Thymus (tissue), 11 donors: ENCODE measurements at regions not wholly inside any gene's neighbourhood (a gene's known extent, or its start where the extent isn't known, plus 50 kb on each side); places are given as distances from the start of the nearest gene placed in this dataset.
A peak's percentile ranks its signal among the peaks of the same experiment; 100 is the strongest.
"Not testable (repeated sequence)": the region's sequence is repeated elsewhere in the genome, so short reads cannot be mapped to it uniquely, and the experiment has no call there.

ENCODE experiments used
- DNase-seq, 9 donors: peaks; one replicate each; pipeline ENCODE4 v3.0.0-alpha.2; 2013; ENCODE audit warnings: low spot score in 9 of 9, low read depth in 6 of 9, missing footprints in 1 of 9
- H3K27ac ChIP-seq, 2 donors: one replicate each; pipeline ENCODE4 v1.5.1; 2013; ENCODE audit warnings: control low read depth in 1 of 2, low read depth in 1 of 2, low read length in 1 of 2, mild to moderate bottlenecking in 1 of 2, moderate library complexity in 1 of 2
- H3K27me3 ChIP-seq, 2 donors: one replicate each; pipeline ENCODE4 v1.5.1; 2013; ENCODE audit warnings: low read length in 1 of 2; ENCODE audit not compliant: control insufficient read depth in 2 of 2, insufficient read depth in 1 of 2
- H3K36me3 ChIP-seq, 2 donors: one replicate each; pipeline ENCODE4 v1.5.1; 2013; ENCODE audit warnings: low read length in 1 of 2, mild to moderate bottlenecking in 1 of 2, moderate library complexity in 1 of 2; ENCODE audit not compliant: control insufficient read depth in 2 of 2, insufficient read depth in 2 of 2
- H3K4me1 ChIP-seq, 2 donors: one replicate each; pipeline ENCODE4 v1.5.1; 2013; ENCODE audit warnings: low read length in 2 of 2; ENCODE audit not compliant: control insufficient read depth in 2 of 2, insufficient read depth in 2 of 2
- H3K4me3 ChIP-seq, 2 donors: one replicate each; pipeline ENCODE4 v1.5.1; 2013; ENCODE audit warnings: low read length in 2 of 2, control low read depth in 1 of 2, mild to moderate bottlenecking in 1 of 2
- H3K9me3 ChIP-seq, 2 donors: one replicate each; pipeline ENCODE4 v1.5.1; 2013; ENCODE audit warnings: low read length in 1 of 2, mild to moderate bottlenecking in 1 of 2; ENCODE audit not compliant: control insufficient read depth in 2 of 2, insufficient read depth in 1 of 2
- WGBS: extraction: QIAGEN DNeasy Blood & Tissue Kit; methylation state at CpG from one replicate; pipeline ENCODE4 v1.1.7; 2013; 5-methylcytosine and 5-hydroxymethylcytosine counted together
- donor health status: healthy.

DNA sequence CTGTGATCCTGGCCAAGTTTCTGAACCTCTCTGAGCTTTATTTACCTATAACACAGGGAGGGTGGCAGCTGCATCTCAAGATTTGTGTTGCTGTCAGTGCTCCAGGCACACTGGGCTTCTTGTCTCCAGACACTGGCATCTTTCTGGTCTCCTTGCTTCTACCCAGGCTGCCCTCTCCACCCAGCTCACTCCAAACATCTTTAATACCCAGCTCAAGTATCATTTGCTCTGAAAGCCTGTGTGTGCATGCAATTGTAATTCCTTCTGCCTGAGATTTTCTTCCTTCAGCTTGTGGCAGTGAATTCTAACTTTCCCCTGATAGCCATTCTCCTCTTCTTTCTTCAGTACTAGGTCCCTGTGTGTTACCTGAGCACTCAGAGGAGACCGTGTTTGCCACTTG, 50.7 kb upstream of the USP7 start:
- DNase-seq = no peak
- WGBS = 100% methylated on average over 1 of the region's 1 CpG

GRCh38 chr16:9015489-9015888, 51.8 kb upstream of the USP7 start:
- H3K27ac ChIP-seq = no peak overlapping the region
- H3K36me3 ChIP-seq = no peaks in the 10 kb centered on the region
- WGBS = 96% methylated on average over 10 of the region's 10 CpGs
- H3K4me3 ChIP-seq = no peak overlapping the region
- no peak for DNase-seq
- peaks cover 0 to 7% of the 10 kb centered on the region in 2 donors for H3K27me3 ChIP-seq
- H3K4me1 ChIP-seq = no peaks in the 10 kb centered on the region
- H3K9me3 ChIP-seq = peaks cover 2 to 9% of the 10 kb centered on the region in 2 donors

More for the DNA sequence above, 50.7 kb upstream of the USP7 start:
- Histone ChIP-seq H3K36me3 (no peaks in the 10 kb centered on the region), H3K9me3 (peaks cover 2 to 9% of the 10 kb centered on the region in 2 donors), H3K4me3 (no peak overlapping the region), H3K4me1 (no peaks in the 10 kb centered on the region), H3K27ac (no peak overlapping the region), H3K27me3 (peaks cover 0 to 7% of the 10 kb centered on the region in 2 donors)

DNA sequence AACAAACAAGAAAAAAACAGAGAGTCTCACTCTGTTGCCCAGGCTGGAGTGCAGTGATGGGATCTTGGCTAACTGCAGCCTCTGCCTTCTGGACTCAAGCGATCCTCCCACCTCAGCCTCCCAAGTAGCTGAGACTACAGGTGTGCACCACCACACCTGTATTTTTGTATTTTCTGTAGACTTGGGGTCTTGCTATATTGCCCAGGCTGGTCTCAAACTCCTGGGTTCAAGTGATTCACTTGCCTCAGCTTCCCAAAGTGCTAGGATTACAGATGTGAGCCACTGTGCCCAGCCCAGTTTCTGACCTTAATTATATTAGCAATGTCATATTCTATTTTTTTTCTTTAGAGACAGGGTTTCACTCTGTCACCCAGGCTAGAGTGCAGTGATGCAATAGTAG, 52.3 kb upstream of the USP7 start:
- H3K4me1 ChIP-seq, H3K36me3 ChIP-seq, H3K27me3 ChIP-seq, DNase-seq, H3K4me3 ChIP-seq, H3K27ac ChIP-seq, H3K9me3 ChIP-seq: not testable (repeated sequence)
- WGBS = 100% methylated on average over 1 of the region's 1 CpG

DNA sequence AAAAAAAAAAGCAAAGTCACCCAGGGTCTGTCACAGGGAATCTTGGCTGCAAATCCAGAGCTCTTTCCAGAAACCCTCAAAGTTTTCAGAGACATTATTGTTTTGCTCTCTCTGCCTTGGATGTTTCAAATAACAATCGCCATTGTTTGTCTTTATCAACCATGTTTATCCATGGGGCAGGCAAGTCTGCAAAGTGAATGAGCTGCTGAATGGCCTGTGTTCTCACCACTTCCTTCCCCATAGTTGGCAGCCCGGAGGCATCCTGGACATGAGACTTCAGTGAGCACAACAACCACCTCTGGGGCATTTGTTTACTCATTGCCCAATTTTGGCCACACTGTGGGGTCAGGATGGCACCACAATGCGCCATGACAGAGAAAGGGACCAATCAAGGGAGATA, 53.1 kb upstream of the USP7 start:
- Histone ChIP-seq H3K27me3 (peaks cover 0 to 7% of the 10 kb centered on the region in 2 donors), H3K4me3 (no peak overlapping the region), H3K27ac (no peak overlapping the region), H3K4me1 (no peaks in the 10 kb centered on the region), H3K9me3 (peaks cover 2 to 9% of the 10 kb centered on the region in 2 donors), H3K36me3 (no peaks in the 10 kb centered on the region)
- no peak for DNase-seq
- 48% methylated on average over 3 of the region's 3 CpGs for WGBS

DNA sequence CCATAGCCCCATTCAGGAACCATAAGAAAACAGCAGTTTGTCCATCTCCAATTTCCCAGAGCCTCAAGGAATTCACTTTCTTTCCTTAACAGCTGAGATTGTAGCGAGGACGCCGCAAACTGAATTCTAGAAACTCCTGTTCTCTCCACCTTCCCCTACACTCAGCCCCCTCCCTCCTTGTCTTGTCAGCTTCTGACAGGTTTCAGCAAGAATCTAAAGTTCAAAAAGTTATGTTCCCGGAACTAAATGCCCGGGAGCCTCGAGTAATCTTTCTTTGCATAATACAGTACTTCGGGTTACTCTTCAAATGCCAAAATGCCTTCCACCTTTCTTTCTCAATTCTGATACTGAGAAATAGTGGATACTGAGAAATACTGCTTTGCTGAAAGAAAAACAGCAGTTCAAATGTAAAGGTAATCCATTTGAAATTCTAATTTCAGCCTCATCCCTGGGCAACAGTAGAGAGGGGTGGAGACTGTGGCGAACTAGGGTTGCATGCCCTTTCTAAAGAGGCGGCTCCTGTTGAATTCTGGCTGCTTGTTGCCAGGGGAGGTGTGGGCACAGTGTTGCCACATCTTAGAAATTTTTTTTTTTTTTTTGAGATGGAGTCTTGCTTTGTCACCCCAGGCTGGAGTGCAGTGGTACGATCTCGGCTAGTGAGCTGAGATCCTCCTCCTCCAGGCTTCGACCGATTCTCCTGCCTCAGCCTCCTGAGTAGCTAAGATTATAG, 63.5 kb upstream of the USP7 start:
- Histone ChIP-seq H3K4me1 (no peaks in the 10 kb centered on the region), H3K27ac (no peak overlapping the region), H3K4me3 (no peak overlapping the region), H3K27me3 (no peaks in the 10 kb centered on the region), H3K9me3 (no peaks in the 10 kb centered on the region), H3K36me3 (no peaks in the 10 kb centered on the region)
- 91% methylated on average over 13 of the region's 13 CpGs for WGBS
- no peak for DNase-seq

GRCh38 chr16:9028491-9028890, 63.0 kb upstream of the HAPSTR1 start:
- 96% methylated on average over 21 of the region's 21 CpGs for WGBS
- H3K4me3 ChIP-seq, H3K9me3 ChIP-seq, H3K27me3 ChIP-seq, H3K4me1 ChIP-seq, H3K36me3 ChIP-seq, DNase-seq, H3K27ac ChIP-seq: not testable (repeated sequence)

GRCh38 chr16:9031107-9031506, 60.3 kb upstream of the HAPSTR1 start:
- Histone ChIP-seq H3K27me3 (no peaks in the 10 kb centered on the region), H3K4me1 (no peaks in the 10 kb centered on the region), H3K4me3 (no peak overlapping the region), H3K9me3 (no peaks in the 10 kb centered on the region), H3K36me3 (no peaks in the 10 kb centered on the region), H3K27ac (no peak overlapping the region)
- 90% methylated on average over 3 of the region's 3 CpGs for WGBS
- DNase-seq = no peak

- H3K4me3 ChIP-seq = no peak overlapping the region
- H3K27me3 ChIP-seq = no peaks in the 10 kb centered on the region
- WGBS = 82% methylated on average over 11 of the region's 11 CpGs
- H3K9me3 ChIP-seq = no peaks in the 10 kb centered on the region
- H3K27ac ChIP-seq = no peak overlapping the region
- no peaks in the 10 kb centered on the region for H3K36me3 ChIP-seq
- DNase-seq = peak in 1 of 9 donors; percentile 13
- H3K4me1 ChIP-seq = no peaks in the 10 kb centered on the region
These were observed 58.2 kb upstream of the HAPSTR1 start for GRCh38 chr16:9033125-9033830.

DNA sequence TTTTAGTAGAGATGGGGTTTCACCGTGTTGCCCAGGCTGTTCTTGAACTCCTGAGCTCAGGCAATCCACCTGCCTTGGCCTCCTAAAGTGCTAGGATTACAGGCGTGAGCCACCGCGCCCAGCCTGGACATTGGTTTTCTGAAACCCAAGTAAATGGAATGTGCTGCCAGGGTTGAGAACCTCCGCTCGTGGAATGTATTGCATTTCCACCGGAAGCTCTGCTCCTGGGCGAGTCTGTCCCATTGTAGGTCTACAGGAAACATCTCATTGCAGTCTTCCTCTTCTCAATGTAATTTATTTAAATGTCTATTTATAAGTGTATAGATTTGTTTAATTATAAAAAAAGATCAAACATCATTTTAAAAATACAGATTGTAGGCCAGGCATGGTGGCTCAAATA, 57.4 kb upstream of the HAPSTR1 start:
- DNase-seq = no peak

More for the DNA sequence above, 57.4 kb upstream of the HAPSTR1 start:
- no peaks in the 10 kb centered on the region for H3K9me3 ChIP-seq
- H3K4me1 ChIP-seq = no peaks in the 10 kb centered on the region
- H3K4me3 ChIP-seq = no peak overlapping the region
- 94% methylated on average over 8 of the region's 8 CpGs for WGBS
- H3K27ac ChIP-seq = no peak overlapping the region
- H3K27me3 ChIP-seq = no peaks in the 10 kb centered on the region
- no peaks in the 10 kb centered on the region for H3K36me3 ChIP-seq
